ENCODE measurements at regions not wholly inside any gene's neighbourhood (a gene's known extent, or its start where the extent isn't known, plus 50 kb on each side); places are given as distances from the start of the nearest gene placed in this dataset.

DNA sequence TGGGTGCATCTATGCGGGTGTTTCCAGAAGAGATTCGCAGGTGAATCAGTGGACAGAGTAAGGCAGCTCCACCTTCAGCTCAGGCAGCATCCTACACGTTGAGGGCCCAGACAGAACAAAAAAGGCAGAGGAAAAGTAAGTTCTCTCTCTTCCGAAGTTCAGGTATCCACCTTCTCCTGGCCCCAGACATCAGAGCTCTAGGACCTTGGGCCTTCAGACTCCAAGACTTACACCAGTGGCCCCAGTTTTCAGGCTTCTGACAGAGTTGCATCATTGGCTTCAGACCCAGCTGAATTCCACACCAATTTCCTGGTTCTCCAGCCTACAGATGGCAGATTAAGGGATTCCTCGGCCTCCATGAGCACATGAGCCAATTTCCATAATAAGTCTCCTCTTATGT lies 102.2 kb upstream of the GPR26 start:
- Histone ChIP-seq H3K79me2 (ENCODE audit: control insufficient read depth, insufficient read depth, low read length) (no peaks in the 10 kb centered on the region), H3K9me1 (ENCODE audit: control insufficient read depth, extremely low read depth, insufficient read depth, low read length) (no peaks in the 10 kb centered on the region), H2AFZ (ENCODE audit: control insufficient read depth, low read length) (no peak overlapping the region), H3K9me3 (ENCODE audit: control insufficient read depth, low read depth, low read length) (no peaks in the 10 kb centered on the region), H3K9ac (ENCODE audit: control insufficient read depth, extremely low read depth, insufficient read depth, low read length) (no peak overlapping the region), H3K4me2 (ENCODE audit: control insufficient read depth, extremely low read depth, insufficient read depth, low read depth, low read length) (no peak overlapping the region), H4K20me1 (ENCODE audit: control insufficient read depth, extremely low read depth, insufficient read depth, low read length) (no peaks in the 10 kb centered on the region), H3K4me3 (ENCODE audit: control insufficient read depth in 2 of 3, extremely low read depth in 1 of 3, insufficient read depth in 2 of 3, low read depth in 1 of 3, low read length in 3 of 3) (no peak overlapping the region), H3K27ac (ENCODE audit: control insufficient read depth, insufficient read depth, low read length) (no peak overlapping the region), H3K36me3 (ENCODE audit: control insufficient read depth in 2 of 2, extremely low read depth in 1 of 2, insufficient read depth in 2 of 2, low read length in 2 of 2) (no peaks in the 10 kb centered on the region), H3K4me1 (ENCODE audit: control insufficient read depth, extremely low read depth, insufficient read depth, low read length) (no peaks in the 10 kb centered on the region), H3K27me3 (ENCODE audit: control insufficient read depth, extremely low read depth, insufficient read depth, low read length) (no peaks in the 10 kb centered on the region)
- no peak for TF ChIP-seq EZH2 (IDR thresholded peaks at IDR 0.05; ENCODE audit: low read length)
- TF ChIP-seq, protein P1, sequence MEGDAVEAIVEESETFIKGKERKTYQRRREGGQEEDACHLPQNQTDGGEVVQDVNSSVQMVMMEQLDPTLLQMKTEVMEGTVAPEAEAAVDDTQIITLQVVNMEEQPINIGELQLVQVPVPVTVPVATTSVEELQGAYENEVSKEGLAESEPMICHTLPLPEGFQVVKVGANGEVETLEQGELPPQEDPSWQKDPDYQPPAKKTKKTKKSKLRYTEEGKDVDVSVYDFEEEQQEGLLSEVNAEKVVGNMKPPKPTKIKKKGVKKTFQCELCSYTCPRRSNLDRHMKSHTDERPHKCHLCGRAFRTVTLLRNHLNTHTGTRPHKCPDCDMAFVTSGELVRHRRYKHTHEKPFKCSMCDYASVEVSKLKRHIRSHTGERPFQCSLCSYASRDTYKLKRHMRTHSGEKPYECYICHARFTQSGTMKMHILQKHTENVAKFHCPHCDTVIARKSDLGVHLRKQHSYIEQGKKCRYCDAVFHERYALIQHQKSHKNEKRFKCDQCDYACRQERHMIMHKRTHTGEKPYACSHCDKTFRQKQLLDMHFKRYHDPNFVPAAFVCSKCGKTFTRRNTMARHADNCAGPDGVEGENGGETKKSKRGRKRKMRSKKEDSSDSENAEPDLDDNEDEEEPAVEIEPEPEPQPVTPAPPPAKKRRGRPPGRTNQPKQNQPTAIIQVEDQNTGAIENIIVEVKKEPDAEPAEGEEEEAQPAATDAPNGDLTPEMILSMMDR (optimal IDR thresholded peaks at IDR 0.05 in 1 of 3, IDR thresholded peaks at IDR 0.05 in 1 of 3, conservative IDR thresholded peaks at IDR 0.05 in 1 of 3; ENCODE audit: extremely low read depth in 1 of 3, insufficient read depth in 2 of 3, low read length in 3 of 3) = no peak
- dilution Hi-C loops (cut with MboI; ENCODE audit: extremely low pct_ligation_motif_present, low sequenced_read_pairs) = no loop called here
- no peak for FAIRE-seq
- DNase-seq (ENCODE audit: low read depth, low spot score) = no peak

- no peak overlapping the region for H3K4me2 ChIP-seq (ENCODE audit: control insufficient read depth, extremely low read depth, insufficient read depth, low read depth, low read length)
- H3K27ac ChIP-seq (ENCODE audit: control insufficient read depth, insufficient read depth, low read length) = no peak overlapping the region
- no peaks in the 10 kb centered on the region for H3K4me1 ChIP-seq (ENCODE audit: control insufficient read depth, extremely low read depth, insufficient read depth, low read length)
- no peaks in the 10 kb centered on the region for H3K27me3 ChIP-seq (ENCODE audit: control insufficient read depth, extremely low read depth, insufficient read depth, low read length)
- H3K79me2 ChIP-seq (ENCODE audit: control insufficient read depth, insufficient read depth, low read length) = no peaks in the 10 kb centered on the region
- DNase-seq (ENCODE audit: low read depth, low spot score) (no peak), FAIRE-seq (no peak)
- no peaks in the 10 kb centered on the region for H3K36me3 ChIP-seq (ENCODE audit: control insufficient read depth in 2 of 2, extremely low read depth in 1 of 2, insufficient read depth in 2 of 2, low read length in 2 of 2)
- H3K9me1 ChIP-seq (ENCODE audit: control insufficient read depth, extremely low read depth, insufficient read depth, low read length) = no peaks in the 10 kb centered on the region
- dilution Hi-C loops (cut with MboI; ENCODE audit: extremely low pct_ligation_motif_present, low sequenced_read_pairs) = no loop called here
- TF ChIP-seq, protein P1 (optimal IDR thresholded peaks at IDR 0.05 in 1 of 3, IDR thresholded peaks at IDR 0.05 in 1 of 3, conservative IDR thresholded peaks at IDR 0.05 in 1 of 3; ENCODE audit: extremely low read depth in 1 of 3, insufficient read depth in 2 of 3, low read length in 3 of 3) = no peak
- TF ChIP-seq EZH2 (IDR thresholded peaks at IDR 0.05; ENCODE audit: low read length) = no peak
- no peaks in the 10 kb centered on the region for H4K20me1 ChIP-seq (ENCODE audit: control insufficient read depth, extremely low read depth, insufficient read depth, low read length)
- H3K9ac ChIP-seq (ENCODE audit: control insufficient read depth, extremely low read depth, insufficient read depth, low read length) = no peak overlapping the region
- H3K4me3 ChIP-seq (ENCODE audit: control insufficient read depth in 2 of 3, extremely low read depth in 1 of 3, insufficient read depth in 2 of 3, low read depth in 1 of 3, low read length in 3 of 3) = no peak overlapping the region
- H2AFZ ChIP-seq (ENCODE audit: control insufficient read depth, low read length) = no peak overlapping the region
- no peaks in the 10 kb centered on the region for H3K9me3 ChIP-seq (ENCODE audit: control insufficient read depth, low read depth, low read length)
These were observed 101.5 kb upstream of the GPR26 start for GRCh38 chr10:123564631-123565030.
